Thyroid gland (tissue), 4 donors: ENCODE measurements at regions not wholly inside any gene's neighbourhood (a gene's known extent, or its start where the extent isn't known, plus 50 kb on each side); places are given as distances from the start of the nearest gene placed in this dataset.

Source experiments
- DNase-seq, 2 donors: peaks; one replicate each; pipeline ENCODE4 v3.0.0-alpha.2; 2019
- H3K27ac ChIP-seq, 3 donors: fragments of 200-600 bp; sonication (generic); 1 replicate in 2 of 3; 2 replicates in 1 of 3; pipeline ENCODE4 v1.5.1; 2016 to 2019; ENCODE audit warnings: mild to moderate bottlenecking in 1 of 3, moderate library complexity in 1 of 3
- H3K27me3 ChIP-seq: fragments of 200-600 bp; sonication (generic); one replicate; pipeline ENCODE4 v1.5.1; 2019
- H3K36me3 ChIP-seq, 2 donors: fragments of 200-600 bp; sonication (generic); one replicate each; pipeline ENCODE4 v1.5.1; 2016 to 2019
- H3K4me1 ChIP-seq, 2 donors: fragments of 200-600 bp; sonication (generic); one replicate each; pipeline ENCODE4 v1.5.1; 2017 to 2019
- H3K4me3 ChIP-seq, 3 donors: fragments of 200-600 bp; sonication (generic); replicated peaks in 1 of 3; 1 replicate in 2 of 3; 2 replicates in 1 of 3; pipeline ENCODE4 v1.5.1; 2016; ENCODE audit warnings: mild to moderate bottlenecking in 1 of 3
- H3K9me3 ChIP-seq: fragments of 200-600 bp; sonication (generic); one replicate; pipeline ENCODE4 v1.5.1; 2017
- POLR2A ChIP-seq, 2 donors: fragments of 450-650 bp; IDR thresholded peaks; one replicate each; pipeline ENCODE4 v1.6.1; 2017; ENCODE audit warnings: antibody characterized with exemption in 2 of 2, mild to moderate bottlenecking in 2 of 2, moderate library complexity in 1 of 2
- WGBS, 2 donors: methylation state at CpG; one replicate each; pipeline ENCODE4 v1.1.5; 2017; 5-methylcytosine and 5-hydroxymethylcytosine counted together
- intact Hi-C: fragments of 100-400 bp; cut with DNase I; formaldehyde crosslinking; loops from one replicate; pipeline ENCODE4 v1.15.1; 2023
- TF ChIP-seq, protein P1 (sequence below), 6 experiments: fragments of 200-600 bp in 3 of 6; fragments of 450-650 bp in 3 of 6; sonication (generic) in 3 of 6; IDR thresholded peaks; one replicate each; pipeline ENCODE4 v1.5.1; 2016 to 2019; ENCODE audit warnings: antibody characterized with exemption in 6 of 6, mild to moderate bottlenecking in 2 of 6, inconsistent platforms in 1 of 6, moderate library complexity in 1 of 6

DNA sequence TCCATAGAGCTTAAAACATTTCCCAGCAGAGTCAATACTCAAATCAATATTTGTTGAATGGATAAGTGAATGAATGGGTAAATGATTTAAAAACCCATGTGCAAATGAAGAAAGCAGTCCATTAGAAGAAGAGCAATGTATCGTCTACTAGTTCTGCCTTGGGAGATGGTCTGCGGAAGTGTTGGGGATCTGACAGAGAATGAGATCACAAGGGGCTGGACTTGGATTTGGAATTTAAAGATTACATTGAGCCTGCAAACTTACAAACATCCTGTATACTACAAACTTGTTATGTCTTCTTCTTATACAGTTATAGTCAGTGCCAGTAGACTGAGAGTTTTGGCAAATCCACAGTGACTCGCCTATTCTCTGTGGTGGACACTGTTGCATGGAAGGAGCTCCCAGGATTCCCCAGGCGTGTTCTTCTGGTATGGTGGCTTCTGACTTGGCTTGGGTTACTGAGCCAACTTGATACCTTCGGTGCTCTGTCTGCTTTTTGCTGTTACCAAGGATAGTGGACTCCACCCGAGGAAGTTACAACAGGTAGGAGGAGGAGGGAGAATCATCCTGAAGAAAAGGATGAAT lies 163.3 kb upstream of the SERPINE2 start:
- intact Hi-C loops = no loop called here
- no peak for DNase-seq
- TF ChIP-seq POLR2A (IDR thresholded peaks at IDR 0.05) = no peak
- TF ChIP-seq, protein P1, sequence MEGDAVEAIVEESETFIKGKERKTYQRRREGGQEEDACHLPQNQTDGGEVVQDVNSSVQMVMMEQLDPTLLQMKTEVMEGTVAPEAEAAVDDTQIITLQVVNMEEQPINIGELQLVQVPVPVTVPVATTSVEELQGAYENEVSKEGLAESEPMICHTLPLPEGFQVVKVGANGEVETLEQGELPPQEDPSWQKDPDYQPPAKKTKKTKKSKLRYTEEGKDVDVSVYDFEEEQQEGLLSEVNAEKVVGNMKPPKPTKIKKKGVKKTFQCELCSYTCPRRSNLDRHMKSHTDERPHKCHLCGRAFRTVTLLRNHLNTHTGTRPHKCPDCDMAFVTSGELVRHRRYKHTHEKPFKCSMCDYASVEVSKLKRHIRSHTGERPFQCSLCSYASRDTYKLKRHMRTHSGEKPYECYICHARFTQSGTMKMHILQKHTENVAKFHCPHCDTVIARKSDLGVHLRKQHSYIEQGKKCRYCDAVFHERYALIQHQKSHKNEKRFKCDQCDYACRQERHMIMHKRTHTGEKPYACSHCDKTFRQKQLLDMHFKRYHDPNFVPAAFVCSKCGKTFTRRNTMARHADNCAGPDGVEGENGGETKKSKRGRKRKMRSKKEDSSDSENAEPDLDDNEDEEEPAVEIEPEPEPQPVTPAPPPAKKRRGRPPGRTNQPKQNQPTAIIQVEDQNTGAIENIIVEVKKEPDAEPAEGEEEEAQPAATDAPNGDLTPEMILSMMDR (IDR thresholded peaks at IDR 0.05) = no peak
- Histone ChIP-seq H3K27me3 (no peaks in the 10 kb centered on the region), H3K4me1 (no peaks in the 10 kb centered on the region), H3K9me3 (no peaks in the 10 kb centered on the region), H3K27ac (no peak overlapping the region), H3K4me3 (no peak overlapping the region), H3K36me3 (no peaks in the 10 kb centered on the region)
- 91 to 96% methylated on average over 6 of the region's 6 CpGs for WGBS, 2 donors

DNA sequence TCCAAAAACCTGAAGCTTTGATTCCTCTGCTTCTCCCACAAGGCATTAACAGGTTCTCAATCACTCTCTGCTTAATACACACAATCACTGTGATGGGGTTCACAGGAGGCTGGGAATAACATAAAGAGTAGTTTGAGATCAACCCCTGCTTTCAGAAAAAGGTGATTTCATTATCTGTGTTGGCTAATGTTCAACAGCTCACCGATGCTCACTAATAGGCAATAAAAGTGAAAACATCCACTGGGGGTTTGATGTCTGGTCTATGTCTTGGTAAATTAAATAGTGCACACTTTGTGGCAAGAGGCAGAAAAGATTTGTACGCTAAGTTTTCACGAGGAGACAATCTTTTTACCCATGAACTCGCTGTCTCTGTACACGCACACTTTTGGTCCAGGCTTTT lies 159.3 kb upstream of the SERPINE2 start:
- 90 to 93% methylated on average over 5 of the region's 5 CpGs for WGBS, 2 donors
- intact Hi-C loops = no loop called here
- no peak for DNase-seq

DNA sequence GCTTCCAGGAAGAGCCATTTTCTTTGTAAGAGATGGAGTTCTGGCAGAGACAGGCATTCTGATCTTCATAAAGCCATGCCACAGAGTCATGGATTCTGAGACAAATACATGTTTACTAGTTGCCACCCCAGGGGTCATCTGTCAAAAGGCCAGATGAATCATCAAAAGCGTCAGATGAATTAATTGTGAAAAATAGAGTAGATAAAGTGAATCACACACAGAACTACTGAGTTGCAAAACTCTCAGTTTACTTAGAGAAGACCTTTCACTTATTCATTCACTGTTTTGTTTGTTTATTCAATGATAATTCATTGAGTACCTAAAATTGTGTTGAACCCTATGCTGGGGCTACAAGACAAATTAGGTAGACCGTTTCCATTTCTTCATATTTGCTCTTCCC lies 157.7 kb upstream of the SERPINE2 start:
- no peaks in the 10 kb centered on the region for H3K27me3 ChIP-seq
- WGBS, 2 donors = 89% methylated on average over 2 of the region's 2 CpGs
- TF ChIP-seq, protein P1 (IDR thresholded peaks at IDR 0.05) = no peak
- no peak for TF ChIP-seq POLR2A (IDR thresholded peaks at IDR 0.05)
- DNase-seq = no peak
- H3K9me3 ChIP-seq = no peaks in the 10 kb centered on the region
- H3K36me3 ChIP-seq = no peaks in the 10 kb centered on the region
- H3K4me1 ChIP-seq = no peaks in the 10 kb centered on the region
- intact Hi-C loops = no loop called here
- no peak overlapping the region for H3K4me3 ChIP-seq
- H3K27ac ChIP-seq = no peak overlapping the region

More for the DNA sequence above, 159.3 kb upstream of the SERPINE2 start:
- no peaks in the 10 kb centered on the region for H3K9me3 ChIP-seq
- TF ChIP-seq, protein P1 (IDR thresholded peaks at IDR 0.05) = no peak
- H3K4me3 ChIP-seq = no peak overlapping the region
- no peaks in the 10 kb centered on the region for H3K27me3 ChIP-seq
- no peaks in the 10 kb centered on the region for H3K36me3 ChIP-seq
- no peak overlapping the region for H3K27ac ChIP-seq
- H3K4me1 ChIP-seq = no peaks in the 10 kb centered on the region

DNA sequence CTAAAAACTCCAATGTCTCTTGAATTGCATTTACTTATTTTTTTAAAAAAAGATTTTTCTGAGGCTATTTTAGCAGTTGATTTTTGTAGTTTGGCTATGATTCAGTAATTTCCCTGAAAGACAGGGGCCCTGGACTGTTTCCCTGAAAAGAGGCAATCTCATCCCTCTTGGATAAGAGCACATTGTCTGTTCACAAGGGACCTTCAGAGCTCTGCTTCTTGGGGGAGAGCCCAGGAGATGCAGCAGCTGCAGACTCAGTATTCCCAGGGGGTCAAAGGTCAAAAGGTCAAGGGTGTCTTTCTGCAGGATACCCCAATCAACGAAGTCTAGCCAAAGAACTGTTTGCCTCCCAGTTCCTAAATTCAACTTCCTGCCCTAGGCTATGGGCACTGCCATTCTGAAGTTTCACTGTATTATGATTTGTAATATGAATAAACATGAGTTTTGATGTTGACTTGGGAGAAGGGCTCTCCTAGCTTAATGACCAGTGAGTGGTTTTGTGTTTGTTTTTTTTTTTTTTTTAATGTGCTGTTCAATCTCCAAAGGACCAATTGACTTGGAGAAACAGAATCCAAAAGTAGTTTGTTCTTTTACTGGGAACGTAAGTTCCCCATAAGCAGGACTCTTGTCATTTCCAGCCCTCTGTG lies 157.0 kb upstream of the SERPINE2 start:
- Histone ChIP-seq H3K4me3 (no peak overlapping the region), H3K36me3 (no peaks in the 10 kb centered on the region), H3K4me1 (no peaks in the 10 kb centered on the region), H3K9me3 (no peaks in the 10 kb centered on the region), H3K27me3 (no peaks in the 10 kb centered on the region), H3K27ac (no peak overlapping the region)
- no peak for DNase-seq
- 45 to 48% methylated on average over 2 of the region's 2 CpGs for WGBS, 2 donors
- no peak for TF ChIP-seq POLR2A (IDR thresholded peaks at IDR 0.05)
- TF ChIP-seq, protein P1 (IDR thresholded peaks at IDR 0.05) = no peak
- intact Hi-C loops = no loop called here

DNA sequence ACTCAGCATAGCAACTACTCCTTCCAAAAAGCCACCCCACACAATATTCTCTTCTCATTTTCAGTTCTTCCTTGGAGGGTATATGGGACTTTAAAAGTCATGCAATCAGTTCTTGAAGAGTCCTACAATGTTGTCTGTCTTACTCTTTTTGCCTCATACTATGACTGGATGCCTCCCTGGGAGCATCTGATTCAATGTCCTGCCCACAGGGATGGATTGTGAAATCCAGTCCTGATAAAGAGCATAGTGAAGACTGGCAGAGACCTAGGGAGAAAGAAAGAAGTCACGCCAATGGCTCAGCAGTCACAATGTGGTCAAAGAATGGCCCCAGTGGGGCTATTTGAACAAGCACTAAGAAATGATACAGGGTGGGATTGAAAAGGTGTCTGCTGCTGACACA lies 155.1 kb upstream of the SERPINE2 start:
- Histone ChIP-seq H3K36me3 (no peaks in the 10 kb centered on the region), H3K4me1 (no peaks in the 10 kb centered on the region), H3K27me3 (no peaks in the 10 kb centered on the region), H3K9me3 (no peaks in the 10 kb centered on the region), H3K27ac (no peak overlapping the region), H3K4me3 (no peak overlapping the region)
- TF ChIP-seq POLR2A (IDR thresholded peaks at IDR 0.05) = no peak
- TF ChIP-seq, protein P1 (IDR thresholded peaks at IDR 0.05) = no peak
- WGBS, 2 donors = 93 to 100% methylated on average over 1 of the region's 1 CpG
- intact Hi-C loops = no loop called here
- DNase-seq = no peak
